ENCODE measurements at regions not wholly inside any gene's neighbourhood (a gene's known extent, or its start where the extent isn't known, plus 50 kb on each side); places are given as distances from the start of the nearest gene placed in this dataset.

DNA sequence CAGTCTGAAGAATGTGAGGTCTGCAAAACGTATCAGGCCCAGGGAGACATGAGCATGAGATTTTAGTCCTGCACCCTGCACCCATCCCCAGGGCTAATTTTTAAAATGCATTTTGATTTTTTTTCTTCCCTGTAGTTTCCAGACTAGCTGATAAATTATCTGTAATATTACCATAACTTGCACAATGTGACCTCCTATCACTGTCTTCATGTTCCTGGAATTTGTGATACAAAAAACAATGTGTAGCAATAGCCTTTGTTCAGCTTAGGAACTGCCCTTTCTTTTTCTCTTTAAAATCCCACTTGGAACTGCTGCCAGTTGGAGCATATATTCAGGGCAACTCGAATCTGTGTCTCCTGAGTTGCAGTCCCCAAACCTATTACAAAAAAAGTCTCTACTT lies 222.8 kb upstream of the HS6ST1 start:
- Mint-ChIP-seq H3K4me3 (no peak overlapping the region), H3K9me3 (peaks cover 15% of the 10 kb centered on the region), H3K4me1 (peaks cover 41% of the 10 kb centered on the region), H3K36me3 (peaks cover 2% of the 10 kb centered on the region), H3K27me3 (ENCODE audit: insufficient read depth, low read depth) (peaks cover 8% of the 10 kb centered on the region), H3K27ac (no peak overlapping the region)
- Histone ChIP-seq H4K20me1 (ENCODE audit: low read depth) (no peaks in the 10 kb centered on the region), H3K4me2 (no peak overlapping the region), H2AFZ (replicated peaks) (no peak overlapping the region), H3K27me3 (no peaks in the 10 kb centered on the region), H3K9me3 (ENCODE audit: low read depth) (no peaks in the 10 kb centered on the region), H3K27ac (no peak overlapping the region), H3F3A (ENCODE audit: low read depth) (peaks cover 35% of the 10 kb centered on the region), H3K9ac (no peak overlapping the region), H3K79me2 (ENCODE audit: low read depth) (no peaks in the 10 kb centered on the region), H3K36me3 (no peaks in the 10 kb centered on the region), H3K4me3 (no peak overlapping the region), H3K4me1 (peaks cover 33% of the 10 kb centered on the region)
- TF ChIP-seq EZH2phosphoT487 (IDR thresholded peaks at IDR 0.05): no peak
- no peak for TF ChIP-seq EZH2 (IDR thresholded peaks at IDR 0.05)
- TF ChIP-seq, protein P1, sequence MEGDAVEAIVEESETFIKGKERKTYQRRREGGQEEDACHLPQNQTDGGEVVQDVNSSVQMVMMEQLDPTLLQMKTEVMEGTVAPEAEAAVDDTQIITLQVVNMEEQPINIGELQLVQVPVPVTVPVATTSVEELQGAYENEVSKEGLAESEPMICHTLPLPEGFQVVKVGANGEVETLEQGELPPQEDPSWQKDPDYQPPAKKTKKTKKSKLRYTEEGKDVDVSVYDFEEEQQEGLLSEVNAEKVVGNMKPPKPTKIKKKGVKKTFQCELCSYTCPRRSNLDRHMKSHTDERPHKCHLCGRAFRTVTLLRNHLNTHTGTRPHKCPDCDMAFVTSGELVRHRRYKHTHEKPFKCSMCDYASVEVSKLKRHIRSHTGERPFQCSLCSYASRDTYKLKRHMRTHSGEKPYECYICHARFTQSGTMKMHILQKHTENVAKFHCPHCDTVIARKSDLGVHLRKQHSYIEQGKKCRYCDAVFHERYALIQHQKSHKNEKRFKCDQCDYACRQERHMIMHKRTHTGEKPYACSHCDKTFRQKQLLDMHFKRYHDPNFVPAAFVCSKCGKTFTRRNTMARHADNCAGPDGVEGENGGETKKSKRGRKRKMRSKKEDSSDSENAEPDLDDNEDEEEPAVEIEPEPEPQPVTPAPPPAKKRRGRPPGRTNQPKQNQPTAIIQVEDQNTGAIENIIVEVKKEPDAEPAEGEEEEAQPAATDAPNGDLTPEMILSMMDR (IDR thresholded peaks at IDR 0.05): no peak
- DNase-seq (ENCODE audit: low spot score): no peak

DNA sequence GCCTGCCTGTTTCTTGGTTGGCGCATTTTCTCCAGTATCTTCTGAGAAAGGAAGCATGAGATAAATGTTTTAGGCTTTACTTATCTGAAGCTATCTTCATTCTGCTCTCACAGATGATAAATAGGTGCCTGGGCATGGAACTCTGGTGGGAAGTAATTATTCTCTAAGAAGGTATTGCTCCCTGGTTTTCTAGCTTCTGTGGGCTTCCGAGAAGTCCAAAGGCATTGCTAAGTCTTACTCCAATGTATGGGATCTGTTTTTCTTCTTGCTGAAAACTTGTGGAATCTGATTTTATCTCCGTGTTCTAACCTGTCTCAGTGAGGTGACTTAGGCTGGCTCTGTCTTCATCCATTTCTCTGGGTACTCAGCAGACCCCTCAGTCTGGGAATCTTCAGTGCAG lies 224.4 kb upstream of the HS6ST1 start:
- Mint-ChIP-seq H3K27ac (peak overlapping the region; percentile 1), H3K4me1 (peaks cover 43% of the 10 kb centered on the region), H3K36me3 (no peaks in the 10 kb centered on the region), H3K9me3 (peaks cover 17% of the 10 kb centered on the region), H3K4me3 (no peak overlapping the region), H3K27me3 (ENCODE audit: insufficient read depth, low read depth) (peaks cover 16% of the 10 kb centered on the region)
- Histone ChIP-seq H3K4me1 (peaks cover 24% of the 10 kb centered on the region), H3F3A (ENCODE audit: low read depth) (peaks cover 19% of the 10 kb centered on the region), H3K4me2 (no peak overlapping the region), H3K9me3 (ENCODE audit: low read depth) (no peaks in the 10 kb centered on the region), H3K27ac (no peak overlapping the region), H3K4me3 (no peak overlapping the region), H4K20me1 (ENCODE audit: low read depth) (no peaks in the 10 kb centered on the region), H3K36me3 (no peaks in the 10 kb centered on the region), H2AFZ (replicated peaks) (peak overlapping the region; percentile 38), H3K27me3 (no peaks in the 10 kb centered on the region), H3K79me2 (ENCODE audit: low read depth) (no peaks in the 10 kb centered on the region), H3K9ac (no peak overlapping the region)
- TF ChIP-seq EZH2 (IDR thresholded peaks at IDR 0.05) (no peak), EZH2phosphoT487 (IDR thresholded peaks at IDR 0.05) (no peak)
- no peak for DNase-seq (ENCODE audit: low spot score)

DNA sequence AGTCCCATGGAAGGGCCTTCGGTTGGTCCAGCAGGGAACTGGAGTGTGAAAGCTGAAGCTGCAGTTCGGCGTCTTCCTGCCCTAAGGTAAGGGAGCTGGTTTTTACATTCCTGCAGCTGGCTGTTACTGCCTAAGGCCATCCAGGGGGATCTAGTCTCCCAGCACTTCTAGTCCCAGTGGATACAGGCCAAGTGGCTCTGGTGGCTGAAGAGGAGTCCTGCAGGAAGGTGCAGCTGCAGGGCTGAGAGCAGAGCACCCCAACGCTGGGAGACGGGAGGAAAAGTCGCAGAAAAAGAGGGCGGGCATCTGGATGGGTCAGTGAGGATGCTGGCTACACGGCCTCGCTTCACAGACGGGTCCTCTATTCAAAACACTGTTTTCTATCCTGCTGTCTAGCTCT lies 225.0 kb upstream of the HS6ST1 start:
- Histone ChIP-seq H3K9ac (no peak overlapping the region), H2AFZ (replicated peaks) (peak overlapping the region; percentile 38), H3K9me3 (ENCODE audit: low read depth) (no peaks in the 10 kb centered on the region), H3K4me3 (no peak overlapping the region), H3K27ac (no peak overlapping the region), H3F3A (ENCODE audit: low read depth) (peaks cover 13% of the 10 kb centered on the region), H3K4me1 (peaks cover 18% of the 10 kb centered on the region), H3K4me2 (no peak overlapping the region), H3K36me3 (no peaks in the 10 kb centered on the region), H3K79me2 (ENCODE audit: low read depth) (no peaks in the 10 kb centered on the region), H4K20me1 (ENCODE audit: low read depth) (no peaks in the 10 kb centered on the region), H3K27me3 (no peaks in the 10 kb centered on the region)
- Mint-ChIP-seq H3K4me1 (peaks cover 45% of the 10 kb centered on the region), H3K27ac (peak overlapping the region; percentile 35), H3K4me3 (no peak overlapping the region), H3K36me3 (no peaks in the 10 kb centered on the region), H3K9me3 (peaks cover 17% of the 10 kb centered on the region), H3K27me3 (ENCODE audit: insufficient read depth, low read depth) (peaks cover 16% of the 10 kb centered on the region)
- DNase-seq (ENCODE audit: low spot score): peak; percentile 28
- TF ChIP-seq, protein P1 (IDR thresholded peaks at IDR 0.05): peak; percentile 9
- no peak for TF ChIP-seq EZH2 (IDR thresholded peaks at IDR 0.05)
- TF ChIP-seq EZH2phosphoT487 (IDR thresholded peaks at IDR 0.05): no peak

DNA sequence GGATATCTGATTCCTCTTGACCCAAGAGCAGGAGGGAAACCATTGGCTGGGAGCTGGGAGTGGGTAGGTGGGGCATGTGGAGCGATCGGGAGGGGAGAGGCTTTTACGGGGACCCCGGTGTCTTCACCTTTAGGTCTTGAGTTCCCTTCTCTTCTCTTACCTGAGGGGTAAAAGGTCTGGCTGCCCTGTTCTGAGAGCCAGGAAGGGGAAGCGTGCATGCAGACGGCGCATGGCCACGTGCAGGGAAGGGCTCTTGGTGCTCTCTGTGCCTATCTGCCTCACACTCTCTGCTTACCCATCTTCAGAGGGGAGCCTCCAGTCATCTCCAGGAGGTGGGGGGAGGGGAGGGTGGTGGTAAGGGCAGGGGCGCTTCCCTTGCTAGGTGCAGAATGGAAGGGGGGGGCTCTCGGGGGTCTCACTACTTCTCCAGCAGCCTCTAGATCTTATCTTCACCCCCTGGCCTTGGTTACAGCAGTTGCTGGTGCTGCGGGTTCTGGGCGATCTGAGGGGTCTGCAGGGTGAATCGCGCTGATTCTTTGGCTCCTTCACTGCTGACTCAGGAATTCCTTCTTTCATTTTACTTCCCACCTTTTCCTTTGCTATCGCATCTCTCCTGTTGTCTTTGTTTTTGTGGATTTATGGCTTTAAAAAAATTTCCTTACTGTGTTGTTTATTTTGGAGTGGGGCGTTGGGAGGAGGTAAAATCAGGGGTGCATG lies 225.8 kb upstream of the HS6ST1 start:
- no peak overlapping the region for H3K4me3 Mint-ChIP-seq
- Histone ChIP-seq H3K9me3 (ENCODE audit: low read depth) (no peaks in the 10 kb centered on the region), H3K9ac (no peak overlapping the region), H3K4me3 (no peak overlapping the region), H3K27ac (no peak overlapping the region), H3K4me2 (no peak overlapping the region), H3K27me3 (no peaks in the 10 kb centered on the region), H4K20me1 (ENCODE audit: low read depth) (no peaks in the 10 kb centered on the region), H3F3A (ENCODE audit: low read depth) (peaks cover 8% of the 10 kb centered on the region), H3K4me1 (peaks cover 18% of the 10 kb centered on the region), H3K79me2 (ENCODE audit: low read depth) (no peaks in the 10 kb centered on the region), H3K36me3 (no peaks in the 10 kb centered on the region), H2AFZ (replicated peaks) (peak overlapping the region; percentile 38)
- peak overlapping the region; percentile 35 for H3K27ac Mint-ChIP-seq
- peaks cover 53% of the 10 kb centered on the region for H3K4me1 Mint-ChIP-seq
- TF ChIP-seq, protein P1 (IDR thresholded peaks at IDR 0.05): no peak
- TF ChIP-seq EZH2 (IDR thresholded peaks at IDR 0.05): no peak
- no peak for TF ChIP-seq EZH2phosphoT487 (IDR thresholded peaks at IDR 0.05)
- DNase-seq (ENCODE audit: low spot score): no peak
- peaks cover 18% of the 10 kb centered on the region for H3K27me3 Mint-ChIP-seq (ENCODE audit: insufficient read depth, low read depth)
- H3K9me3 Mint-ChIP-seq: peaks cover 15% of the 10 kb centered on the region
- H3K36me3 Mint-ChIP-seq: no peaks in the 10 kb centered on the region

Measured in neural progenitor cell (in vitro differentiated cells).